ENCODE measurements at regions not wholly inside any gene's neighbourhood (a gene's known extent, or its start where the extent isn't known, plus 50 kb on each side); places are given as distances from the start of the nearest gene placed in this dataset.

- RAD21 ChIA-PET (ENCODE audit: unreplicated experiment) = interaction anchor here (1.7 kb wide), 1 partner anchor 17 kb away, joined by 5 read pairs; no protein-coding TSS in a partner anchor
- ATAC-seq = no peak
- Histone ChIP-seq H3K4me1 (ENCODE audit: control insufficient read depth, insufficient read depth, low read length) (no peaks in the 10 kb centered on the region), H4K20me1 (ENCODE audit: control insufficient read depth, insufficient read depth) (no peaks in the 10 kb centered on the region), H3K9ac (ENCODE audit: control insufficient read depth, insufficient read depth, low read length) (no peak overlapping the region), H3K36me3 (ENCODE audit: control insufficient read depth in 2 of 2, insufficient read depth in 2 of 2, low read length in 1 of 2) (no peaks in the 10 kb centered on the region), H3K9me3 (replicated peaks; ENCODE audit: control insufficient read depth, insufficient read depth, low read length) (no peaks in the 10 kb centered on the region), H3K4me2 (ENCODE audit: control insufficient read depth, insufficient read depth) (no peak overlapping the region), H3K27me3 (replicated peaks in 1 of 2; ENCODE audit: control insufficient read depth in 2 of 2, insufficient read depth in 2 of 2, low read length in 1 of 2) (no peaks in the 10 kb centered on the region), H3K79me2 (ENCODE audit: control insufficient read depth, insufficient read depth, low read length) (no peaks in the 10 kb centered on the region), H3K27ac (ENCODE audit: control insufficient read depth, insufficient read depth) (no peak overlapping the region), H2AFZ (ENCODE audit: control insufficient read depth, low read depth, low read length) (no peak overlapping the region), H3K4me3 (no peak overlapping the region)
- no peak for TF ChIP-seq ZBTB40 (IDR thresholded peaks at IDR 0.05; ENCODE audit: borderline replicate concordance)
- no peak for TF ChIP-seq ZBED1 (IDR thresholded peaks at IDR 0.05; ENCODE audit: borderline replicate concordance)
- no peak for TF ChIP-seq SIX5 (IDR thresholded peaks at IDR 0.05; ENCODE audit: low read depth, low read length, severe bottlenecking)
- TF ChIP-seq NR2C1 (IDR thresholded peaks at IDR 0.05) = no peak
- TF ChIP-seq RAD21 (IDR thresholded peaks at IDR 0.05; ENCODE audit: insufficient read depth, low read depth, low read length) = no peak
- TF ChIP-seq NFIC (IDR thresholded peaks at IDR 0.05; ENCODE audit: low read depth, low read length) = no peak
- TF ChIP-seq POLR2AphosphoS2 (IDR thresholded peaks at IDR 0.05; ENCODE audit: low read depth, low read length) = no peak
- TF ChIP-seq YBX1 (IDR thresholded peaks at IDR 0.05) = no peak
- TF ChIP-seq IKZF1 (conservative IDR thresholded peaks at IDR 0.05) = no peak
- no peak for TF ChIP-seq NR2C2 (IDR thresholded peaks at IDR 0.05; ENCODE audit: borderline replicate concordance, control insufficient read depth, insufficient read length, low read depth)
- TF ChIP-seq POLR2A (IDR thresholded peaks at IDR 0.05; ENCODE audit: low read depth, low read length) = no peak
- no peak for TF ChIP-seq HDAC6 (IDR thresholded peaks at IDR 0.05; ENCODE audit: unreplicated experiment)
- FAIRE-seq = no peak
- no TSS peak for BruUV-seq (replicated peaks)
- POLR2A ChIA-PET = no interaction called here
- WGBS (ENCODE audit: insufficient coverage, insufficient replicate concordance, low lambda C conversion rate, missing lambda C conversion rate) = 0% methylated on average over 3 of the region's 3 CpGs
- SMC1A ChIA-PET (ENCODE audit: uncharacterized antibody, unreplicated experiment) = no interaction called here
- in situ Hi-C loops (cut with MboI) = no loop called here
- intact Hi-C loops (cut with micrococcal nuclease; ENCODE audit: unreplicated experiment) = no loop called here
- no peak for DNase-seq (ENCODE audit: low read depth, low spot score)
- CTCF ChIA-PET = no interaction called here
Measured at GRCh38 chr4:181677201-181677600, 566.0 kb upstream of the TENM3 start.

Data from GM12878 (cell line).